Chondrocyte (in vitro differentiated cells): ENCODE measurements at regions not wholly inside any gene's neighbourhood (a gene's known extent, or its start where the extent isn't known, plus 50 kb on each side); places are given as distances from the start of the nearest gene placed in this dataset.

Source experiments
- DNase-seq: peaks from one replicate; pipeline ENCODE4 v3.0.0; 2021; ENCODE audit warnings: mixed read lengths, low spot score
- H3K27ac Mint-ChIP-seq: one replicate; pipeline ENCODE4 v1.8.0; 2021; ENCODE audit warnings: mild to moderate bottlenecking, moderate library complexity, mixed read lengths; ENCODE audit not compliant: unreplicated experiment
- H3K27me3 Mint-ChIP-seq: 2 replicates; pipeline ENCODE4 v1.8.0; 2021; ENCODE audit warnings: low read depth, mixed read lengths
- H3K36me3 Mint-ChIP-seq: 2 replicates; pipeline ENCODE4 v1.8.0; 2021; ENCODE audit warnings: low read depth, mixed read lengths
- H3K4me1 Mint-ChIP-seq: 2 replicates; pipeline ENCODE4 v1.8.0; 2021; ENCODE audit warnings: low read depth, mild to moderate bottlenecking, mixed read lengths
- H3K4me3 Mint-ChIP-seq: one replicate; pipeline ENCODE4 v1.8.0; 2021; ENCODE audit warnings: mild to moderate bottlenecking, moderate library complexity, mixed read lengths; ENCODE audit not compliant: unreplicated experiment
- H3K9me3 Mint-ChIP-seq: 2 replicates; pipeline ENCODE4 v1.8.0; 2021; ENCODE audit warnings: low read depth, mixed read lengths
- CTCF ChIP-seq: fragments of 200-600 bp; sonication (generic); IDR thresholded peaks from 2 replicates; pipeline ENCODE4 v1.5.0; 2021; ENCODE audit warnings: antibody characterized with exemption, mild to moderate bottlenecking, moderate library complexity

GRCh38 chr6:19972221-19972620 is 135.1 kb downstream of the ID4 start:
- H3K36me3 Mint-ChIP-seq = no peaks in the 10 kb centered on the region
- TF ChIP-seq CTCF = no peak
- DNase-seq = no peak
- no peaks in the 10 kb centered on the region for H3K27me3 Mint-ChIP-seq
- H3K4me3 Mint-ChIP-seq = no peak overlapping the region
- H3K9me3 Mint-ChIP-seq = peaks cover 4% of the 10 kb centered on the region
- no peak overlapping the region for H3K27ac Mint-ChIP-seq
- H3K4me1 Mint-ChIP-seq = no peaks in the 10 kb centered on the region

- Mint-ChIP-seq H3K4me3 (no peak overlapping the region), H3K9me3 (no peaks in the 10 kb centered on the region), H3K27ac (no peak overlapping the region), H3K27me3 (peaks cover 1% of the 10 kb centered on the region), H3K4me1 (no peaks in the 10 kb centered on the region), H3K36me3 (no peaks in the 10 kb centered on the region)
- TF ChIP-seq CTCF = no peak
- DNase-seq = no peak
These were observed 139.4 kb downstream of the ID4 start for GRCh38 chr6:19976411-19977129.

DNA sequence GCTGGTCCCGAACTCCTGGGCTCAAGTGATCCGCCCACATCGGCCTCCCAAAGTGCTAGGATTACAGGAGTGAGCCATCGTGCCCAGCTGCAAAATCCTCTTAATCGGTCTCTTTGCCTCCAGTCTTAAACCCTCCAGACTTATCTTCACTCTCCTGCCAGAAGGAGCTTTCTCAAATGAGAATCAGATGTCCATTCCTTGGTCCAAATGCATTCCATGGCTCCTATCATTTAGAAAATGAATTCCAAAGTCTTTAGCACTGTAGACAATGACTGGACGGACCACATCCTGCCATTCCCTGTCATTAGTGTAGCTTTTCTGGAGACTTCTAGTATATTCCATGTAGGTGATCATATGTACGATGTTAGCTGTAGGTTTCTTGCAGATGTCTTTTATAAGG is 141.9 kb downstream of the ID4 start:
- H3K27me3 Mint-ChIP-seq = peaks cover 13% of the 10 kb centered on the region
- no peaks in the 10 kb centered on the region for H3K9me3 Mint-ChIP-seq
- TF ChIP-seq CTCF = no peak
- no peak for DNase-seq
- H3K4me1 Mint-ChIP-seq = no peaks in the 10 kb centered on the region
- H3K27ac Mint-ChIP-seq = no peak overlapping the region
- H3K36me3 Mint-ChIP-seq = no peaks in the 10 kb centered on the region
- no peak overlapping the region for H3K4me3 Mint-ChIP-seq

DNA sequence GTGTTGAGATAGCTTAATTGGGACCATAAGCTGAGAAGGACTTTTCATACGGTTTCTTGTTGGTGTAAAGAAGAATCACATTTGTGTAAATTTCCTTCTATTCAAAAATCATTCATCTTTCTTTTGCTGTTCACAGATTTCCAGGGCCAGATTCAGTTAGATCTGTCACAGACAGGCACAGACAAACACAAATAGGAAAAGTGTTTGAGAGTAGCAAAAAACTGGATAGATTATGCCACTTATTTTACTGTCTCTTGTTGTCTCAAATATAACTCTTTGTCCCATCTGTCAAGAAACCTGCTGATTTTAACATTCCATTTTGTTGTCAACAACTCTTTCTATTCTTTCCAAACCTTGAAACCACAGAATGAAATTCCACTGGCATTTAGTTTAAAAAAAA is 142.8 kb downstream of the ID4 start:
- peaks cover 13% of the 10 kb centered on the region for H3K27me3 Mint-ChIP-seq
- H3K9me3 Mint-ChIP-seq = no peaks in the 10 kb centered on the region
- H3K4me3 Mint-ChIP-seq = no peak overlapping the region
- no peak overlapping the region for H3K27ac Mint-ChIP-seq
- no peak for DNase-seq
- no peaks in the 10 kb centered on the region for H3K36me3 Mint-ChIP-seq
- TF ChIP-seq CTCF = no peak
- H3K4me1 Mint-ChIP-seq = no peaks in the 10 kb centered on the region

GRCh38 chr6:19983374-19983773 is 146.2 kb downstream of the ID4 start:
- Mint-ChIP-seq H3K27me3 (peaks cover 20% of the 10 kb centered on the region), H3K4me1 (no peaks in the 10 kb centered on the region), H3K36me3 (no peaks in the 10 kb centered on the region), H3K9me3 (no peaks in the 10 kb centered on the region), H3K27ac (no peak overlapping the region), H3K4me3 (no peak overlapping the region)
- no peak for DNase-seq
- no peak for TF ChIP-seq CTCF
